Gastrocnemius medialis (tissue), 4 donors: ENCODE measurements at regions not wholly inside any gene's neighbourhood (a gene's known extent, or its start where the extent isn't known, plus 50 kb on each side); places are given as distances from the start of the nearest gene placed in this dataset.

Source experiments
- POLR2A ChIP-seq, 2 donors: fragments of 450-650 bp; IDR thresholded peaks; one replicate each; pipeline ENCODE4 v1.6.1; 2017; ENCODE audit warnings: antibody characterized with exemption in 2 of 2, mild to moderate bottlenecking in 2 of 2, moderate library complexity in 2 of 2
- TF ChIP-seq, protein P1 (sequence below), 5 experiments: fragments of 450-650 bp in 3 of 5; fragments of 200-600 bp in 2 of 5; sonication (generic) in 2 of 5; IDR thresholded peaks in 4 of 5; conservative IDR thresholded peaks in 1 of 5; 1 replicate in 4 of 5; 2 replicates in 1 of 5; pipeline ENCODE4 v1.5.1; 2016 to 2019; ENCODE audit warnings: antibody characterized with exemption in 5 of 5, mild to moderate bottlenecking in 3 of 5, moderate library complexity in 3 of 5

GRCh38 chr13:31956980-31957644 is 74.5 kb upstream of the FRY start:
- TF ChIP-seq, protein P1, sequence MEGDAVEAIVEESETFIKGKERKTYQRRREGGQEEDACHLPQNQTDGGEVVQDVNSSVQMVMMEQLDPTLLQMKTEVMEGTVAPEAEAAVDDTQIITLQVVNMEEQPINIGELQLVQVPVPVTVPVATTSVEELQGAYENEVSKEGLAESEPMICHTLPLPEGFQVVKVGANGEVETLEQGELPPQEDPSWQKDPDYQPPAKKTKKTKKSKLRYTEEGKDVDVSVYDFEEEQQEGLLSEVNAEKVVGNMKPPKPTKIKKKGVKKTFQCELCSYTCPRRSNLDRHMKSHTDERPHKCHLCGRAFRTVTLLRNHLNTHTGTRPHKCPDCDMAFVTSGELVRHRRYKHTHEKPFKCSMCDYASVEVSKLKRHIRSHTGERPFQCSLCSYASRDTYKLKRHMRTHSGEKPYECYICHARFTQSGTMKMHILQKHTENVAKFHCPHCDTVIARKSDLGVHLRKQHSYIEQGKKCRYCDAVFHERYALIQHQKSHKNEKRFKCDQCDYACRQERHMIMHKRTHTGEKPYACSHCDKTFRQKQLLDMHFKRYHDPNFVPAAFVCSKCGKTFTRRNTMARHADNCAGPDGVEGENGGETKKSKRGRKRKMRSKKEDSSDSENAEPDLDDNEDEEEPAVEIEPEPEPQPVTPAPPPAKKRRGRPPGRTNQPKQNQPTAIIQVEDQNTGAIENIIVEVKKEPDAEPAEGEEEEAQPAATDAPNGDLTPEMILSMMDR (IDR thresholded peaks at IDR 0.05 in 4 of 5, conservative IDR thresholded peaks at IDR 0.05 in 1 of 5) = no peak
- no peak for TF ChIP-seq POLR2A (IDR thresholded peaks at IDR 0.05)
